NB4 (cell line): ENCODE measurements at regions not wholly inside any gene's neighbourhood (a gene's known extent, or its start where the extent isn't known, plus 50 kb on each side); places are given as distances from the start of the nearest gene placed in this dataset.

ENCODE experiments used
- MAX ChIP-seq: IDR thresholded peaks from 2 replicates; pipeline ENCODE4 v1.6.1; 2011; ENCODE audit warnings: low read depth, low read length
- MYC ChIP-seq: IDR thresholded peaks from 2 replicates; pipeline ENCODE4 v1.6.1; 2011; ENCODE audit warnings: low read depth, low read length
- POLR2A ChIP-seq: IDR thresholded peaks from 2 replicates; pipeline ENCODE4 v1.6.1; 2011; ENCODE audit warnings: mild to moderate bottlenecking; ENCODE audit not compliant: insufficient read length; ENCODE audit errors: extremely low read depth
- TF ChIP-seq, protein P1 (sequence below): IDR thresholded peaks from one replicate; pipeline ENCODE4 v1.5.1; 2012; ENCODE audit warnings: low read depth, low read length

- no peak for TF ChIP-seq MYC
- TF ChIP-seq, protein P1, sequence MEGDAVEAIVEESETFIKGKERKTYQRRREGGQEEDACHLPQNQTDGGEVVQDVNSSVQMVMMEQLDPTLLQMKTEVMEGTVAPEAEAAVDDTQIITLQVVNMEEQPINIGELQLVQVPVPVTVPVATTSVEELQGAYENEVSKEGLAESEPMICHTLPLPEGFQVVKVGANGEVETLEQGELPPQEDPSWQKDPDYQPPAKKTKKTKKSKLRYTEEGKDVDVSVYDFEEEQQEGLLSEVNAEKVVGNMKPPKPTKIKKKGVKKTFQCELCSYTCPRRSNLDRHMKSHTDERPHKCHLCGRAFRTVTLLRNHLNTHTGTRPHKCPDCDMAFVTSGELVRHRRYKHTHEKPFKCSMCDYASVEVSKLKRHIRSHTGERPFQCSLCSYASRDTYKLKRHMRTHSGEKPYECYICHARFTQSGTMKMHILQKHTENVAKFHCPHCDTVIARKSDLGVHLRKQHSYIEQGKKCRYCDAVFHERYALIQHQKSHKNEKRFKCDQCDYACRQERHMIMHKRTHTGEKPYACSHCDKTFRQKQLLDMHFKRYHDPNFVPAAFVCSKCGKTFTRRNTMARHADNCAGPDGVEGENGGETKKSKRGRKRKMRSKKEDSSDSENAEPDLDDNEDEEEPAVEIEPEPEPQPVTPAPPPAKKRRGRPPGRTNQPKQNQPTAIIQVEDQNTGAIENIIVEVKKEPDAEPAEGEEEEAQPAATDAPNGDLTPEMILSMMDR: no peak
- no peak for TF ChIP-seq POLR2A
- no peak for TF ChIP-seq MAX
Observed at GRCh38 chr16:61105544-61105943, 930.7 kb downstream of the CDH8 start.
